ENCODE measurements at regions not wholly inside any gene's neighbourhood (a gene's known extent, or its start where the extent isn't known, plus 50 kb on each side); places are given as distances from the start of the nearest gene placed in this dataset.
A peak's percentile ranks its signal among the peaks of the same experiment; 100 is the strongest.
"Not testable (repeated sequence)": the region's sequence is repeated elsewhere in the genome, so short reads cannot be mapped to it uniquely, and the experiment has no call there.

- peak; percentile 58 for DNase-seq (ENCODE audit: low spot score)
- no peak for TF ChIP-seq CTCF (IDR thresholded peaks at IDR 0.05; ENCODE audit: extremely low read depth, missing control alignments)
These were observed 153.7 kb upstream of the PZP start for GRCh38 chr12:9361879-9362326.

GRCh38 chr12:9354009-9354754 lies 146.0 kb upstream of the PZP start:
- not testable (repeated sequence) for DNase-seq (ENCODE audit: low spot score)

- no peak for TF ChIP-seq CTCF (IDR thresholded peaks at IDR 0.05; ENCODE audit: extremely low read depth, missing control alignments)
- no peak for DNase-seq (ENCODE audit: low spot score)
These were observed 142.9 kb upstream of the PZP start for GRCh38 chr12:9351136-9351535.

- TF ChIP-seq CTCF (IDR thresholded peaks at IDR 0.05; ENCODE audit: extremely low read depth, missing control alignments), result no peak
- DNase-seq (ENCODE audit: low spot score), result no peak
These were observed 142.0 kb upstream of the PZP start for GRCh38 chr12:9349888-9350885.

- no peak for DNase-seq (ENCODE audit: low spot score)
- TF ChIP-seq CTCF (IDR thresholded peaks at IDR 0.05; ENCODE audit: extremely low read depth, missing control alignments), result no peak
These were observed 140.8 kb upstream of the PZP start for GRCh38 chr12:9348906-9349518.

- DNase-seq (ENCODE audit: low spot score), result no peak
- no peak for TF ChIP-seq CTCF (IDR thresholded peaks at IDR 0.05; ENCODE audit: extremely low read depth, missing control alignments)
These were observed 139.3 kb upstream of the PZP start for GRCh38 chr12:9347328-9348127.

GRCh38 chr12:9346866-9347327 lies 138.7 kb upstream of the PZP start:
- no peak for TF ChIP-seq CTCF (IDR thresholded peaks at IDR 0.05; ENCODE audit: extremely low read depth, missing control alignments)
- DNase-seq (ENCODE audit: low spot score), result no peak
